Progenitor cell of endocrine pancreas (in vitro differentiated cells): ENCODE measurements at regions not wholly inside any gene's neighbourhood (a gene's known extent, or its start where the extent isn't known, plus 50 kb on each side); places are given as distances from the start of the nearest gene placed in this dataset.

Experiments
- DNase-seq: peaks from one replicate; pipeline ENCODE4 v3.0.0; 2021; ENCODE audit warnings: low spot score; ENCODE audit not compliant: unreplicated experiment
- H3K27ac Mint-ChIP-seq: 2 replicates; pipeline ENCODE4 v1.8.0; 2021; ENCODE audit warnings: mild to moderate bottlenecking, moderate library complexity, mixed read lengths
- H3K27me3 Mint-ChIP-seq: 2 replicates; pipeline ENCODE4 v1.8.0; 2021; ENCODE audit warnings: mixed read lengths
- H3K36me3 Mint-ChIP-seq: 2 replicates; pipeline ENCODE4 v1.8.0; 2022; ENCODE audit warnings: mixed read lengths; ENCODE audit not compliant: insufficient read depth
- H3K4me1 Mint-ChIP-seq: 2 replicates; pipeline ENCODE4 v1.8.0; 2021; ENCODE audit warnings: low read depth, mixed read lengths
- H3K4me3 Mint-ChIP-seq: 2 replicates; pipeline ENCODE4 v1.8.0; 2021; ENCODE audit warnings: low read depth, mild to moderate bottlenecking, moderate library complexity, mixed read lengths
- H3K9me3 Mint-ChIP-seq: 2 replicates; pipeline ENCODE4 v1.8.0; 2021; ENCODE audit warnings: low read depth, mixed read lengths
- TF ChIP-seq, protein P1 (sequence below): fragments of 200-600 bp; sonication (generic); IDR thresholded peaks from one replicate; pipeline ENCODE4 v1.5.0; 2021; ENCODE audit warnings: antibody characterized with exemption, mild to moderate bottlenecking; ENCODE audit not compliant: unreplicated experiment

DNA sequence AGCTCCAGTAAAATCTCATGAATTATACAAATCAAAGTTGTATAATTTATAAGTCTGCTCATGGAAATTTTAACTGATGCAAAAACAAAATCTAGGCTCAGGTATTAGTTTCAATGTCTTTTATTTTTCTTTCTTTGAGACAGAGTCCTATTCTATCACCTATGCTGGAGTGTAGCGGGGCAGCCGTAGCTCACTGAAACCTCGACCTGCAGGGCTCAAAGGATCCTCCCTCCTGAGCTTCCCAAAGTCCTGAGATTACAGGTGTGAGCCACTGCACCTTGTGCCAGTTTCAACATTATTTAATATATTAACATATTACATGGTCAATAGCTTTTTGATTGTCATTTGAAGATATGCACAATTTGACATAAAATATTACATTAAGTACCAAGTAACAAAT, 678.7 kb downstream of the ARAP2 start:
- H3K9me3 Mint-ChIP-seq = no peaks in the 10 kb centered on the region
- no peak overlapping the region for H3K4me3 Mint-ChIP-seq
- no peaks in the 10 kb centered on the region for H3K27me3 Mint-ChIP-seq
- H3K27ac Mint-ChIP-seq = no peak overlapping the region
- no peak for DNase-seq
- peaks cover 8% of the 10 kb centered on the region for H3K4me1 Mint-ChIP-seq
- TF ChIP-seq, protein P1, sequence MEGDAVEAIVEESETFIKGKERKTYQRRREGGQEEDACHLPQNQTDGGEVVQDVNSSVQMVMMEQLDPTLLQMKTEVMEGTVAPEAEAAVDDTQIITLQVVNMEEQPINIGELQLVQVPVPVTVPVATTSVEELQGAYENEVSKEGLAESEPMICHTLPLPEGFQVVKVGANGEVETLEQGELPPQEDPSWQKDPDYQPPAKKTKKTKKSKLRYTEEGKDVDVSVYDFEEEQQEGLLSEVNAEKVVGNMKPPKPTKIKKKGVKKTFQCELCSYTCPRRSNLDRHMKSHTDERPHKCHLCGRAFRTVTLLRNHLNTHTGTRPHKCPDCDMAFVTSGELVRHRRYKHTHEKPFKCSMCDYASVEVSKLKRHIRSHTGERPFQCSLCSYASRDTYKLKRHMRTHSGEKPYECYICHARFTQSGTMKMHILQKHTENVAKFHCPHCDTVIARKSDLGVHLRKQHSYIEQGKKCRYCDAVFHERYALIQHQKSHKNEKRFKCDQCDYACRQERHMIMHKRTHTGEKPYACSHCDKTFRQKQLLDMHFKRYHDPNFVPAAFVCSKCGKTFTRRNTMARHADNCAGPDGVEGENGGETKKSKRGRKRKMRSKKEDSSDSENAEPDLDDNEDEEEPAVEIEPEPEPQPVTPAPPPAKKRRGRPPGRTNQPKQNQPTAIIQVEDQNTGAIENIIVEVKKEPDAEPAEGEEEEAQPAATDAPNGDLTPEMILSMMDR = no peak
- H3K36me3 Mint-ChIP-seq = no peaks in the 10 kb centered on the region

- Mint-ChIP-seq H3K4me3 (no peak overlapping the region), H3K9me3 (no peaks in the 10 kb centered on the region), H3K4me1 (no peaks in the 10 kb centered on the region), H3K36me3 (no peaks in the 10 kb centered on the region), H3K27me3 (no peaks in the 10 kb centered on the region), H3K27ac (no peak overlapping the region)
- TF ChIP-seq, protein P1 = no peak
- DNase-seq = no peak
Observed at GRCh38 chr4:35591035-35591434, 653.3 kb downstream of the ARAP2 start.

DNA sequence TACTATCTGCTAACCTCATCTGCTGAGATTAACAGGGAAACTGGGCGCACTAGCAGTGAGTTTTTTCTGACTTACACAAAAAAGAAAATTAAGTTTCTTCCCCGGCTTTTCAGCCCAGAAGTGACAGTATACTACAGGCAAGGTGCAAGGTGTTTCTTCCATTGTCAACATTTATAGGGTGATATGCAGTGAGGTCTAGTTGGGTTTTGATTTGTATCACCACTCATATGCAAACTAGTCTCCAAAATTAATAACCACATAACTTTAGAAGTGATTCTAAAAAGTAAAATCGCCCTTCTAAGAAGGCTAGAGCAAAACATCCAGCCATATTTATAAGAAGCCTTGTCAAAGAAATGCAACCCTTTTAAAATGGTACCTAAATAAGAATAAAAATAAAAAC, 640.1 kb downstream of the ARAP2 start:
- no peaks in the 10 kb centered on the region for H3K27me3 Mint-ChIP-seq

DNA sequence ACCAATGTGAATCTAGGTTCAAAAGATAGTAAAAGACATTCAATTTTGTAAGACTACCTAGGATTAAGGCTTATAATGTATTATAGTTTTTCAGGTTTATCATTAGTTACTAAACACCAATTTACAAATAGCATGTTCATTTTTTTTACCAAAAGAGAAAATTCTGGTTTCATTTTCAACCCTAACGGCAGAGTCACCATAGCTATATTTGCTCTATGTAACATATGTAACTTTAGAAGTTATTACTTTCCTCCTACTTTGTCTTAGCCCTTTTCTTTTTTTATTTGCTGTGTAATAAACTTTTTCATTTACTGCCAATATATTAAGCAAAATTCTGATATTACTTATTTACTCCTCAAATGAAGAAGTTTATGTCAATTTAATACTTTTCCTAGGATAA, 639.6 kb downstream of the ARAP2 start:
- Mint-ChIP-seq H3K4me1 (no peaks in the 10 kb centered on the region), H3K27me3 (no peaks in the 10 kb centered on the region), H3K27ac (no peak overlapping the region), H3K4me3 (no peak overlapping the region), H3K9me3 (no peaks in the 10 kb centered on the region), H3K36me3 (no peaks in the 10 kb centered on the region)
- DNase-seq = no peak
- TF ChIP-seq, protein P1 = no peak

More for the DNA sequence above, 640.1 kb downstream of the ARAP2 start:
- TF ChIP-seq, protein P1 = no peak
- Mint-ChIP-seq H3K27ac (no peak overlapping the region), H3K9me3 (no peaks in the 10 kb centered on the region), H3K36me3 (no peaks in the 10 kb centered on the region), H3K4me3 (no peak overlapping the region), H3K4me1 (no peaks in the 10 kb centered on the region)
- no peak for DNase-seq

DNA sequence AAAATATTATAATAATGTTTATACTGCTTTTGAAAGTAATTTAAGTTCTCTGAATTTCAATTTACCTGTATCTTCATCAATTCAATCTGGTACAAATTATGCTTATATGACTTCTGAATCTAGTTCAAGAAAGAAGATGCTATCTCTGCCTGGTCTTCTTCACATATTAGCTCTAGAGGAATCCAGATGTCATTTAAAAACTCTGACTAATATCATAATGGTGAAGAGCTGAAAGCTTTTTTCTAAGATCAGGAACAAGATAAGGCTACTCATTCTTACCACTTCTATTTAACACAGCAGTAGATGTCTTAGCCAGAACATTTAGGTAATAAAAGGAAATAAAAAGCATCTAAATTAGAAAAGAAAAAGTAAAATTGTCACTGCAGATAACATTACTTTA, 636.1 kb downstream of the ARAP2 start:
- Mint-ChIP-seq H3K4me1 (no peaks in the 10 kb centered on the region), H3K27ac (no peak overlapping the region), H3K27me3 (no peaks in the 10 kb centered on the region), H3K9me3 (no peaks in the 10 kb centered on the region), H3K36me3 (no peaks in the 10 kb centered on the region), H3K4me3 (no peak overlapping the region)
- TF ChIP-seq, protein P1 = no peak
- DNase-seq = no peak
